Lower leg skin (tissue), 4 donors: ENCODE measurements at regions not wholly inside any gene's neighbourhood (a gene's known extent, or its start where the extent isn't known, plus 50 kb on each side); places are given as distances from the start of the nearest gene placed in this dataset.

ENCODE experiments used
- DNase-seq, 2 donors: peaks; one replicate each; pipeline ENCODE4 v3.0.0-alpha.2; 2019; ENCODE audit warnings: low spot score in 2 of 2
- H3K4me3 ChIP-seq: fragments of 200-600 bp; sonication (generic); 2 replicates; pipeline ENCODE4 v1.5.1; 2017; ENCODE audit warnings: mild to moderate bottlenecking, low read depth; ENCODE audit not compliant: poor library complexity, severe bottlenecking
- CTCF ChIP-seq, 3 donors: fragments of 450-650 bp; IDR thresholded peaks; one replicate each; pipeline ENCODE4 v1.5.1; 2016; ENCODE audit warnings: antibody characterized with exemption in 3 of 3, mild to moderate bottlenecking in 3 of 3, moderate library complexity in 2 of 3
- POLR2A ChIP-seq, 2 donors: fragments of 450-650 bp; IDR thresholded peaks; one replicate each; pipeline ENCODE4 v1.6.1; 2016 to 2017; ENCODE audit warnings: antibody characterized with exemption in 2 of 2, mild to moderate bottlenecking in 1 of 2, moderate library complexity in 1 of 2
- WGBS, 2 donors: methylation state at CpG; one replicate each; pipeline ENCODE4 v1.1.5; 2018; 5-methylcytosine and 5-hydroxymethylcytosine counted together
- intact Hi-C: fragments of 100-400 bp; cut with DNase I; formaldehyde crosslinking; loops from one replicate; pipeline ENCODE4 v1.15.0; 2023; ENCODE audit warnings: low total_unique reads

- intact Hi-C loops, result no loop called here
- 86 to 97% methylated on average over 2 of the region's 2 CpGs for WGBS, 2 donors
Measured at GRCh38 chr11:80655834-80656233, 1215.0 kb upstream of the TENM4 start.

GRCh38 chr11:80650966-80651365 lies 1210.1 kb upstream of the TENM4 start:
- 48 to 49% methylated on average over 2 of the region's 2 CpGs for WGBS, 2 donors
- intact Hi-C loops, result no loop called here
- H3K4me3 ChIP-seq, result no peak overlapping the region
- no peak for DNase-seq
- no peak for TF ChIP-seq POLR2A (IDR thresholded peaks at IDR 0.05)
- TF ChIP-seq CTCF (IDR thresholded peaks at IDR 0.05), result no peak

More at GRCh38 chr11:80655834-80656233, 1215.0 kb upstream of the TENM4 start:
- DNase-seq, result no peak
- H3K4me3 ChIP-seq, result no peak overlapping the region
- no peak for TF ChIP-seq POLR2A (IDR thresholded peaks at IDR 0.05)
- no peak for TF ChIP-seq CTCF (IDR thresholded peaks at IDR 0.05)

- TF ChIP-seq CTCF (IDR thresholded peaks at IDR 0.05) (no peak), POLR2A (IDR thresholded peaks at IDR 0.05) (no peak)
- no peak for DNase-seq
- 88 to 92% methylated on average over 5 of the region's 5 CpGs for WGBS, 2 donors
- no peak overlapping the region for H3K4me3 ChIP-seq
- intact Hi-C loops, result no loop called here
Measured at GRCh38 chr11:80649186-80649585, 1208.4 kb upstream of the TENM4 start.

GRCh38 chr11:80638296-80638695 lies 1197.5 kb upstream of the TENM4 start:
- intact Hi-C loops, result no loop called here
- H3K4me3 ChIP-seq, result no peak overlapping the region
- TF ChIP-seq POLR2A (IDR thresholded peaks at IDR 0.05), result no peak
- no peak for TF ChIP-seq CTCF (IDR thresholded peaks at IDR 0.05)
- DNase-seq, result no peak
- WGBS, 2 donors, result 80 to 85% methylated on average over 3 of the region's 3 CpGs

GRCh38 chr11:80637571-80637970 lies 1196.7 kb upstream of the TENM4 start:
- intact Hi-C loops, result no loop called here
- H3K4me3 ChIP-seq, result no peak overlapping the region
- WGBS, 2 donors, result 86 to 90% methylated on average over 2 of the region's 2 CpGs
- no peak for DNase-seq
- no peak for TF ChIP-seq POLR2A (IDR thresholded peaks at IDR 0.05)
- no peak for TF ChIP-seq CTCF (IDR thresholded peaks at IDR 0.05)

- no peak overlapping the region for H3K4me3 ChIP-seq
- TF ChIP-seq POLR2A (IDR thresholded peaks at IDR 0.05), result no peak
- TF ChIP-seq CTCF (IDR thresholded peaks at IDR 0.05), result no peak
- DNase-seq, result no peak
- WGBS, 2 donors, result 92 to 95% methylated on average over 3 of the region's 3 CpGs
- intact Hi-C loops, result no loop called here
Measured at GRCh38 chr11:80636999-80637398, 1196.2 kb upstream of the TENM4 start.
